Cardiac muscle cell (in vitro differentiated cells and primary cell): ENCODE measurements at regions not wholly inside any gene's neighbourhood (a gene's known extent, or its start where the extent isn't known, plus 50 kb on each side); places are given as distances from the start of the nearest gene placed in this dataset.

ENCODE experiments used
- DNase-seq, 2 donors: peaks; one replicate each; pipeline versions ENCODE4 v3.0.0 to v3.0.0-alpha.2; 2010 to 2017; ENCODE audit warnings: low read depth in 1 of 2, low spot score in 1 of 2
- H3K27ac ChIP-seq: fragments of 200-600 bp; sonication (generic); 2 replicates; pipeline ENCODE4 v1.5.1; 2016
- H3K27me3 ChIP-seq: fragments of 200-600 bp; sonication (generic); 2 replicates; pipeline ENCODE4 v1.6.0; 2016; ENCODE audit warnings: control low read depth
- H3K36me3 ChIP-seq: fragments of 200-600 bp; sonication (generic); 2 replicates; pipeline ENCODE4 v1.5.1; 2016; ENCODE audit warnings: control low read depth
- H3K4me1 ChIP-seq: fragments of 200-600 bp; sonication (generic); 2 replicates; pipeline ENCODE4 v1.8.1; 2017; ENCODE audit warnings: low read depth, mild to moderate bottlenecking, mixed run types
- H3K4me3 ChIP-seq: fragments of 200-600 bp; sonication (generic); 2 replicates; pipeline ENCODE4 v1.5.1; 2016; ENCODE audit warnings: mild to moderate bottlenecking
- H3K9me3 ChIP-seq: fragments of 200-600 bp; sonication (generic); 2 replicates; pipeline ENCODE4 v1.5.1; 2017; ENCODE audit warnings: low read depth, mild to moderate bottlenecking, control low read depth
- CTCF ChIP-seq: IDR thresholded peaks from 2 replicates; pipeline ENCODE4 v1.5.1; 2012; ENCODE audit warnings: low read depth, mild to moderate bottlenecking, low read length

- no peak overlapping the region for H3K4me3 ChIP-seq
- H3K27me3 ChIP-seq = no peaks in the 10 kb centered on the region
- no peaks in the 10 kb centered on the region for H3K9me3 ChIP-seq
- no peaks in the 10 kb centered on the region for H3K36me3 ChIP-seq
- DNase-seq = no peak
- no peaks in the 10 kb centered on the region for H3K4me1 ChIP-seq
- TF ChIP-seq CTCF = no peak
- no peak overlapping the region for H3K27ac ChIP-seq
Measured at GRCh38 chr4:53764761-53765490, 173.6 kb upstream of the LNX1 start.

DNA sequence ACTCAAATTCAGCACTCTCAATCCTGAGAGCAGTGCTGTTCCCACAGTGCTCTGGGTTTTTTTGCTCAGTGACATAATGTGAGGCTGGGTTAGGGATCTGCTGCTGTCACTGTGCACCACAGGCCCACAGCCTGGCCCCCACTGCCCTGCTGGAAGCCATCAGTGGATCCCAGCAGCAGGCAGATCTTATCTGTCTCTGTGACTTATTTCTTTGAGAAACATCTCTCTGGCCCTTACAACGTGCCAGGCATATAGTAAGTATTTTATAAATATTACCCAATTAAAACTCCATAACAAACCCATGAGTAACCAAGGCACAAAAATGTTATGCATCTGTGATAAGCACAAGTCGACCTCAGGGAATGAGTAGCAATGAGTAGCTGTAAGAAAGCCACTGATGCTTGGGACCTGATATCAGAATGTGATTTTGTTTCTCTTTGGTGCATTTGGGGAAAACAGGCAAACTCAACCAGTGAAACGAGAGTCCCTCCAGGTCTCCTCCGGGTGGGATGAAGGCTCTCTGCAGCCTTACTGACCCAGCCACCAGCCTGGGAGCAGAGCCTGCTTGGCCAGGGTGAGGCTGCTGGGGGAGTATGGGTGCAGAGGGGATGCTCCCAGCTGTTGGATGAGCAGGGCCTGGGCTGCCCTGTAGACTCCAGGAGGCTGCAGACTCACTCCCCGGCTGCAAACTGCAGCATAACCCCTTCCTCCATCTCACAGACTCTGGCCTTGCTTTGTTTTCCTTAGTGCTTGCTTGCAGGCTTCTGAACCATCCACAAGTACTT lies 172.7 kb upstream of the LNX1 start:
- TF ChIP-seq CTCF = no peak
- no peaks in the 10 kb centered on the region for H3K27me3 ChIP-seq
- no peak overlapping the region for H3K4me3 ChIP-seq
- peak in 1 of 2 donors; percentile 88 for DNase-seq
- H3K27ac ChIP-seq = no peak overlapping the region
- no peaks in the 10 kb centered on the region for H3K36me3 ChIP-seq
- no peaks in the 10 kb centered on the region for H3K4me1 ChIP-seq
- no peaks in the 10 kb centered on the region for H3K9me3 ChIP-seq

DNA sequence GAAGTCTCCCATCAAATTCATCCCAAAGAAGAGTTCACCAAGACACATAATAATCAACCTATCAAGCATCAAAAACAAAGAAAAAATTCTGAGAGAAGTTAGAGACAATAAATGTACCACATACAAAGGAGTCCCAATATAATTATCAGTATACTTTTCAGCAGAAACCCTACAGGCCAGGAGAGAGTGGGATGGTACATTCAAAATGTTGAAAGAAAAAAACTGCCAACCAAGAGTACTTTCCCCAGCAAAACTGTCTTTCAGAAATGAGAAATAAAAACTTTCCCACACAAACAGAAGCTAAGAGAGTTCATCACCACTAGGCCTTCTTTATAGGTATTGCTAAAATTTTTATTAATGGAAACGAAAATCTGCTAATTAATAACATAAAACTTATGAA lies 164.4 kb upstream of the LNX1 start:
- no peaks in the 10 kb centered on the region for H3K36me3 ChIP-seq
- no peaks in the 10 kb centered on the region for H3K27me3 ChIP-seq
- no peaks in the 10 kb centered on the region for H3K4me1 ChIP-seq
- no peak overlapping the region for H3K27ac ChIP-seq
- no peak for TF ChIP-seq CTCF
- DNase-seq = no peak
- no peaks in the 10 kb centered on the region for H3K9me3 ChIP-seq
- no peak overlapping the region for H3K4me3 ChIP-seq

DNA sequence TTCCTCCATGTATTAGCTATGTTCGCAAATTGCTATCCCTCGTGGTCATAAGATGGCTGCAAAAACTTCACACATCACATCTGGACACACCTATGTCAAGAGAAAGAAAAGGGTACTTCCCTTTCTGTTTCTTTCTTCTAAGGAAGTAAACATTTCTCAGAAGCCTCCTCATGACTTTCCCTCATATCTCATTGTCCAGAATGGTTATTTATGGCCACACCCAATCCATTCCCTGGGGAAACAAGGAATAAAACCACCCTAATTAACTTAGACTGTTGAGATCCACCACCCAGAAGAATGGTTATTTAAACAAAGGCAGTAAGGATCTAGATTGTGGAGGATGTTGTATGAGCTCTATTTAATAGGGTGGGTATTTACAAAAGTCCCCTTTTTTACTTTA lies 160.8 kb upstream of the LNX1 start:
- no peak for TF ChIP-seq CTCF
- H3K4me3 ChIP-seq = no peak overlapping the region
- H3K9me3 ChIP-seq = no peaks in the 10 kb centered on the region
- no peaks in the 10 kb centered on the region for H3K36me3 ChIP-seq
- H3K27me3 ChIP-seq = no peaks in the 10 kb centered on the region
- H3K27ac ChIP-seq = no peak overlapping the region
- no peak for DNase-seq
- H3K4me1 ChIP-seq = no peaks in the 10 kb centered on the region

- no peak overlapping the region for H3K4me3 ChIP-seq
- no peak overlapping the region for H3K27ac ChIP-seq
- no peak for TF ChIP-seq CTCF
- H3K9me3 ChIP-seq = no peaks in the 10 kb centered on the region
- H3K36me3 ChIP-seq = no peaks in the 10 kb centered on the region
- no peak for DNase-seq
- no peaks in the 10 kb centered on the region for H3K27me3 ChIP-seq
- H3K4me1 ChIP-seq = peaks cover 6% of the 10 kb centered on the region
Measured at GRCh38 chr4:53748328-53748772, 157.1 kb upstream of the LNX1 start.
